ENCODE measurements at regions not wholly inside any gene's neighbourhood (a gene's known extent, or its start where the extent isn't known, plus 50 kb on each side); places are given as distances from the start of the nearest gene placed in this dataset.

DNA sequence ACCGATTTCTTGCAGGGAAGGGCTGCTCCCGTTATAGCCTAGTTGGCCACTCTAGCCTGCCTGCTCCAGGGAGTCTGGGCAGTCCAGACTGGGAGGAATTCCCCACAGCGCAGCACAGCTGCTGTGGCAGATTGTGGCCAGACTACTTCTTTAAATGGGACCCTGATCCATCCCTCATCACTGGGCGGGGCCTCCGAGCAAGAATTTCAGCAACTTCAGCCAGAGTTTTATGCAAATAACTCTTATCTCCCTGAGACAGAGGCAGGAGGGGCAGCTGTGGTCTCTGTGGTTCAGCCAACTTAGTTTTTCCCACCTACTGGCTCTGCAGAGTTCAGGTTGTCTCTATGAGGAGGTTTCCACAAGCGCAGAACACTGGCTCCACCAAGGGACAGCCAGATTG lies 1583.2 kb downstream of the SUCLG1 start (continued):
- TF ChIP-seq E4F1 (CRISPR knock-in tag; IDR thresholded peaks at IDR 0.05; ENCODE audit: borderline replicate concordance), result no peak
- no peak for TF ChIP-seq PBX2 (CRISPR knock-in tag; IDR thresholded peaks at IDR 0.05; ENCODE audit: low read depth)
- TF ChIP-seq PBX2 (tag; conservative IDR thresholded peaks at IDR 0.05; ENCODE audit: low read depth), result peak; percentile 50; the same call in 1 of the 2 replicates
- no peak for TF ChIP-seq ARID4B (CRISPR knock-in tag; IDR thresholded peaks at IDR 0.05)
- no peak for TF ChIP-seq POLR2AphosphoS5 (IDR thresholded peaks at IDR 0.05; ENCODE audit: control insufficient read depth, insufficient read depth, low read depth, low read length)
- no peak for TF ChIP-seq ZNF431 (CRISPR knock-in tag; IDR thresholded peaks at IDR 0.05)
- no peak for TF ChIP-seq ZNF77 (CRISPR knock-in tag; IDR thresholded peaks at IDR 0.05)
- TF ChIP-seq KAT2B (IDR thresholded peaks at IDR 0.05; ENCODE audit: low read depth, low read length), result no peak
- peak; percentile 57 for TF ChIP-seq ARID1B (IDR thresholded peaks at IDR 0.05)
- TF ChIP-seq PHB2 (IDR thresholded peaks at IDR 0.05; ENCODE audit: low read depth), result no peak
- TF ChIP-seq ZFPM2 (CRISPR knock-in tag; IDR thresholded peaks at IDR 0.05), result no peak
- TF ChIP-seq, protein P1, sequence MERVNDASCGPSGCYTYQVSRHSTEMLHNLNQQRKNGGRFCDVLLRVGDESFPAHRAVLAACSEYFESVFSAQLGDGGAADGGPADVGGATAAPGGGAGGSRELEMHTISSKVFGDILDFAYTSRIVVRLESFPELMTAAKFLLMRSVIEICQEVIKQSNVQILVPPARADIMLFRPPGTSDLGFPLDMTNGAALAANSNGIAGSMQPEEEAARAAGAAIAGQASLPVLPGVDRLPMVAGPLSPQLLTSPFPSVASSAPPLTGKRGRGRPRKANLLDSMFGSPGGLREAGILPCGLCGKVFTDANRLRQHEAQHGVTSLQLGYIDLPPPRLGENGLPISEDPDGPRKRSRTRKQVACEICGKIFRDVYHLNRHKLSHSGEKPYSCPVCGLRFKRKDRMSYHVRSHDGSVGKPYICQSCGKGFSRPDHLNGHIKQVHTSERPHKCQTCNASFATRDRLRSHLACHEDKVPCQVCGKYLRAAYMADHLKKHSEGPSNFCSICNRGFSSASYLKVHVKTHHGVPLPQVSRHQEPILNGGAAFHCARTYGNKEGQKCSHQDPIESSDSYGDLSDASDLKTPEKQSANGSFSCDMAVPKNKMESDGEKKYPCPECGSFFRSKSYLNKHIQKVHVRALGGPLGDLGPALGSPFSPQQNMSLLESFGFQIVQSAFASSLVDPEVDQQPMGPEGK (CRISPR knock-in tag; IDR thresholded peaks at IDR 0.05; ENCODE audit: borderline replicate concordance), result no peak
- TF ChIP-seq RAD21 (CRISPR knock-in tag; conservative IDR thresholded peaks at IDR 0.05 in 1 of 2, IDR thresholded peaks at IDR 0.05 in 1 of 2), result peak in 1 of 2 experiments; percentile 38; a peak in 2 of 4 replicates
- TF ChIP-seq PCBP2 (IDR thresholded peaks at IDR 0.05; ENCODE audit: low read depth, low read length, poor library complexity, severe bottlenecking), result no peak
